RKO (cell line): ENCODE measurements at regions not wholly inside any gene's neighbourhood (a gene's known extent, or its start where the extent isn't known, plus 50 kb on each side); places are given as distances from the start of the nearest gene placed in this dataset.
"Not testable (repeated sequence)": the region's sequence is repeated elsewhere in the genome, so short reads cannot be mapped to it uniquely, and the experiment has no call there.

ENCODE experiments used
- DNase-seq: peaks from one replicate; pipeline ENCODE4 v3.0.0-alpha.2; 2016; ENCODE audit warnings: low spot score

- no peak for DNase-seq
Measured at GRCh38 chr9:104269996-104270963, 176.2 kb downstream of the SMC2 start.

- no peak for DNase-seq
Measured at GRCh38 chr9:104276709-104277245, 182.7 kb downstream of the SMC2 start.

GRCh38 chr9:104278929-104279496 is 184.9 kb downstream of the SMC2 start:
- no peak for DNase-seq

GRCh38 chr9:104279535-104280177 is 185.5 kb downstream of the SMC2 start:
- no peak for DNase-seq

- no peak for DNase-seq
Measured at GRCh38 chr9:104280178-104280560, 186.1 kb downstream of the SMC2 start.

GRCh38 chr9:104280711-104281110 is 186.6 kb downstream of the SMC2 start:
- no peak for DNase-seq

- no peak for DNase-seq
Measured at GRCh38 chr9:104286187-104286586, 192.1 kb downstream of the SMC2 start.

GRCh38 chr9:104286799-104287198 is 192.7 kb downstream of the SMC2 start:
- no peak for DNase-seq

- no peak for DNase-seq
Measured at GRCh38 chr9:104287253-104287878, 193.3 kb downstream of the SMC2 start.

GRCh38 chr9:104293877-104294276 is 199.8 kb downstream of the SMC2 start:
- DNase-seq, result no peak

GRCh38 chr9:104300124-104300523 is 203.9 kb upstream of the OR13F1 start:
- DNase-seq, result no peak

GRCh38 chr9:104301755-104302154 is 202.3 kb upstream of the OR13F1 start:
- DNase-seq, result no peak

GRCh38 chr9:104302775-104303174 is 201.3 kb upstream of the OR13F1 start:
- no peak for DNase-seq

GRCh38 chr9:104304925-104305324 is 199.1 kb upstream of the OR13F1 start:
- DNase-seq, result no peak

GRCh38 chr9:104313396-104314110 is 190.5 kb upstream of the OR13F1 start:
- no peak for DNase-seq

GRCh38 chr9:104316201-104317009 is 187.7 kb upstream of the OR13F1 start:
- not testable (repeated sequence) for DNase-seq

GRCh38 chr9:104319198-104319597 is 184.9 kb upstream of the OR13F1 start:
- DNase-seq, result no peak

- DNase-seq, result no peak
Measured at GRCh38 chr9:104319685-104320084, 184.4 kb upstream of the OR13F1 start.

- no peak for DNase-seq
Measured at GRCh38 chr9:104322596-104322995, 181.5 kb upstream of the OR13F1 start.

GRCh38 chr9:104323967-104324694 is 179.9 kb upstream of the OR13F1 start:
- not testable (repeated sequence) for DNase-seq
